HEK293 (cell line): ENCODE measurements at regions not wholly inside any gene's neighbourhood (a gene's known extent, or its start where the extent isn't known, plus 50 kb on each side); places are given as distances from the start of the nearest gene placed in this dataset.

Experiments
- CTCF ChIA-PET: fragments of 350-600 bp; formaldehyde crosslinking; extraction: SDS; loops from one replicate; lab custom pipeline; 2021; ENCODE audit warnings: antibody characterized with exemption; lab: Yijun Ruan, JAX
- POLR2A ChIA-PET: fragments of 300-600 bp; formaldehyde crosslinking; extraction: SDS; loops from one replicate; lab custom pipeline; 2020; ENCODE audit warnings: antibody characterized with exemption, inconsistent platforms; lab: Yijun Ruan, JAX
- H3K27ac ChIP-seq: fragments of 200-500 bp; sonication (Bioruptor generic); 2 replicates; pipeline ENCODE4 v1.5.1; 2014; ENCODE audit warnings: low read depth, low read length, control low read depth, inconsistent platforms; ENCODE audit errors: extremely low read depth
- H3K36me3 ChIP-seq, 2 experiments: fragments of 200-500 bp in 1 of 2; sonication (Bioruptor generic) in 1 of 2; 1 replicate in 1 of 2; 2 replicates in 1 of 2; pipeline ENCODE4 v1.5.1; 2014 to 2017; ENCODE audit warnings: inconsistent platforms in 2 of 2, low read length in 2 of 2; ENCODE audit not compliant: control insufficient read depth in 2 of 2, insufficient read depth in 1 of 2
- H3K4me1 ChIP-seq: fragments of 200-500 bp; sonication (Bioruptor generic); 2 replicates; pipeline ENCODE4 v1.5.1; 2014; ENCODE audit warnings: mild to moderate bottlenecking, low read length, inconsistent platforms; ENCODE audit not compliant: control insufficient read depth, insufficient read depth
- H3K4me3 ChIP-seq: 2 replicates; pipeline ENCODE4 v1.5.1; 2011; ENCODE audit warnings: low read depth, mild to moderate bottlenecking, control low read depth, low read length, moderate library complexity
- H3K9me3 ChIP-seq: fragments of 200-500 bp; sonication (Bioruptor generic); 2 replicates; pipeline ENCODE4 v1.5.1; 2014; ENCODE audit warnings: low read depth, low read length, inconsistent platforms; ENCODE audit not compliant: control insufficient read depth, insufficient read depth
- CTCF ChIP-seq: fragments of 450-650 bp; formaldehyde crosslinking; IDR thresholded peaks from 2 replicates; pipeline ENCODE4 v1.5.1; 2016; ENCODE audit warnings: missing biosample characterization, missing genetic modification characterization
- GLIS2 ChIP-seq: fragments of 450-650 bp; formaldehyde crosslinking; IDR thresholded peaks from 2 replicates; pipeline ENCODE4 v1.5.1; 2016; ENCODE audit warnings: missing biosample characterization, missing genetic modification characterization
- IKZF3 ChIP-seq: fragments of 450-650 bp; IDR thresholded peaks from 2 replicates; pipeline ENCODE4 v1.5.0; 2018; ENCODE audit warnings: missing biosample characterization, mild to moderate bottlenecking, missing genetic modification characterization, moderate library complexity
- KLF9 ChIP-seq: fragments of 450-650 bp; formaldehyde crosslinking; IDR thresholded peaks from 2 replicates; pipeline ENCODE4 v1.5.1; 2016; ENCODE audit warnings: missing biosample characterization, missing genetic modification characterization, low read depth
- SP2 ChIP-seq: fragments of 450-650 bp; formaldehyde crosslinking; IDR thresholded peaks from 2 replicates; pipeline ENCODE4 v1.5.1; 2016; ENCODE audit warnings: missing biosample characterization, missing genetic modification characterization
- SP7 ChIP-seq: fragments of 450-650 bp; formaldehyde crosslinking; IDR thresholded peaks from 2 replicates; pipeline ENCODE4 v1.5.1; 2016; ENCODE audit warnings: missing biosample characterization, missing genetic modification characterization
- TCF7L2 ChIP-seq: IDR thresholded peaks from 2 replicates; pipeline ENCODE4 v1.6.1; 2011; ENCODE audit warnings: low read depth, mild to moderate bottlenecking, inconsistent platforms, low read length, moderate library complexity, borderline replicate concordance
- ZBTB11 ChIP-seq: fragments of 450-650 bp; formaldehyde crosslinking; conservative IDR thresholded peaks from 2 replicates; pipeline ENCODE4 v1.5.1; 2016; ENCODE audit warnings: low read depth, missing biosample characterization, missing genetic modification characterization
- ZBTB17 ChIP-seq: fragments of 450-650 bp; formaldehyde crosslinking; IDR thresholded peaks from 2 replicates; pipeline ENCODE4 v1.5.1; 2016; ENCODE audit warnings: missing biosample characterization, missing genetic modification characterization
- ZBTB26 ChIP-seq: fragments of 450-650 bp; formaldehyde crosslinking; optimal IDR thresholded peaks from 2 replicates; pipeline ENCODE3; 2016; ENCODE audit warnings: missing biosample characterization, mild to moderate bottlenecking, missing genetic modification characterization
- ZBTB7A ChIP-seq: fragments of 450-650 bp; formaldehyde crosslinking; IDR thresholded peaks from 2 replicates; pipeline ENCODE4 v1.5.1; 2016; ENCODE audit warnings: low read depth, missing biosample characterization, missing genetic modification characterization
- ZBTB8A ChIP-seq: fragments of 450-650 bp; formaldehyde crosslinking; IDR thresholded peaks from 2 replicates; pipeline ENCODE4 v1.5.1; 2016; ENCODE audit warnings: missing biosample characterization, missing genetic modification characterization
- ZFHX2 ChIP-seq: fragments of 450-650 bp; formaldehyde crosslinking; conservative IDR thresholded peaks from 2 replicates; pipeline ENCODE4 v1.5.1; 2016; ENCODE audit warnings: missing biosample characterization, missing genetic modification characterization
- ZFP3 ChIP-seq: fragments of 450-650 bp; formaldehyde crosslinking; IDR thresholded peaks from 2 replicates; pipeline ENCODE4 v1.5.1; 2016; ENCODE audit warnings: low read depth, missing biosample characterization, missing genetic modification characterization
- ZNF114 ChIP-seq: fragments of 450-650 bp; formaldehyde crosslinking; IDR thresholded peaks from 2 replicates; pipeline ENCODE4 v1.5.0; 2017; ENCODE audit warnings: missing biosample characterization, missing genetic modification characterization
- ZNF146 ChIP-seq: fragments of 450-650 bp; formaldehyde crosslinking; IDR thresholded peaks from 2 replicates; pipeline ENCODE4 v1.5.1; 2016; ENCODE audit warnings: missing biosample characterization, missing genetic modification characterization
- ZNF184 ChIP-seq: fragments of 450-650 bp; IDR thresholded peaks from 2 replicates; pipeline ENCODE4 v1.5.1; 2018; ENCODE audit warnings: missing biosample characterization, mild to moderate bottlenecking, missing genetic modification characterization
- ZNF335 ChIP-seq: fragments of 450-650 bp; formaldehyde crosslinking; conservative IDR thresholded peaks from 2 replicates; pipeline ENCODE4 v1.5.1; 2016; ENCODE audit warnings: missing biosample characterization, missing genetic modification characterization
- ZNF366 ChIP-seq: fragments of 450-650 bp; formaldehyde crosslinking; conservative IDR thresholded peaks from 2 replicates; pipeline ENCODE4 v1.5.1; 2016; ENCODE audit warnings: missing biosample characterization, missing genetic modification characterization
- ZNF394 ChIP-seq: fragments of 450-650 bp; formaldehyde crosslinking; IDR thresholded peaks from 2 replicates; pipeline ENCODE4 v1.5.1; 2016; ENCODE audit warnings: missing biosample characterization, missing genetic modification characterization, mild to moderate bottlenecking, moderate library complexity, borderline replicate concordance
- ZNF571 ChIP-seq: fragments of 450-650 bp; formaldehyde crosslinking; IDR thresholded peaks from 2 replicates; pipeline ENCODE4 v1.5.0; 2017; ENCODE audit warnings: missing biosample characterization, missing genetic modification characterization
- ZNF610 ChIP-seq: fragments of 450-650 bp; formaldehyde crosslinking; IDR thresholded peaks from 2 replicates; pipeline ENCODE4 v1.5.1; 2016; ENCODE audit warnings: missing biosample characterization, missing genetic modification characterization, borderline replicate concordance
- ZNF624 ChIP-seq: fragments of 450-650 bp; formaldehyde crosslinking; IDR thresholded peaks from 2 replicates; pipeline ENCODE4 v1.5.1; 2017; ENCODE audit warnings: missing biosample characterization, missing genetic modification characterization
- ZNF629 ChIP-seq: fragments of 450-650 bp; formaldehyde crosslinking; IDR thresholded peaks from 2 replicates; pipeline ENCODE4 v1.5.1; 2017; ENCODE audit warnings: missing biosample characterization, missing genetic modification characterization
- ZNF768 ChIP-seq: fragments of 450-650 bp; formaldehyde crosslinking; IDR thresholded peaks from 2 replicates; pipeline ENCODE4 v1.5.1; 2018; ENCODE audit warnings: missing biosample characterization, mild to moderate bottlenecking, missing genetic modification characterization

DNA sequence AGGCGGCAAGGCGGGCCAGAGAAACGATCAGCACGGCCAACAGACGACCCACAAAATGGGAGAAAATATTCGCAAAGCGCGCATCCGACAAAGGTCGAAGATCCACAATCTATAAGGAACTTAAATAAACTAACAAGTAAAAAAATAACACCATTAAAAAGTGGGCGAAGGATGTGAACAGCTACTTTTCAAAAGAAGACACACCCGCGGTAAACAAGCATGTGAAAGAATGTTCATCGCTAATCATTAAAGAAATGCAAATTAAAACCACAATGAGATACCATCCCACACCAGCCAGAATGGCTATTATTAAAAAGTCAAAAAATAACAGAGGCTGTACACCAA is 117.8 kb upstream of the SIRPA start:
- TF ChIP-seq ZNF335 (tag by site-specific recombination) (peak; percentile 91), TCF7L2 (no peak), ZBTB8A (no peak), ZNF366 (tag by site-specific recombination) (no peak), ZNF571 (tag by site-specific recombination) (no peak), GLIS2 (no peak), ZFP3 (no peak), ZNF394 (tag by site-specific recombination) (0 out of 2 replicates have a peak, but pooled peaks have one; percentile 36), ZBTB11 (0 out of 2 replicates have a peak, but pooled peaks have one; percentile 3), ZBTB17 (0 out of 2 replicates have a peak, but pooled peaks have one; percentile 4)
- TF ChIP-seq, all 188 proteins: peak for 4
- Histone ChIP-seq H3K27ac (no peak overlapping the region), H3K36me3 (no peaks in the 10 kb centered on the region), H3K9me3 (no peaks in the 10 kb centered on the region), H3K4me1 (peaks cover 4% of the 10 kb centered on the region), H3K4me3 (no peak overlapping the region)
- ChIA-PET POLR2A (interaction anchor here (0.6 to 1.4 kb wide), 8 partner anchors 11 to 304 kb away, joined by 3 to 11 read pairs (median 4); no protein-coding TSS in a partner anchor), CTCF (interaction anchor here (0.6 to 2.9 kb wide), 46 partner anchors 9 to 676 kb away, joined by 3 to 70 read pairs (median 4); partner anchors contain the start of gene NSFL1C)

- POLR2A ChIA-PET = interaction anchor here (0.6 to 1.4 kb wide), 12 partner anchors 11 to 384 kb away, joined by 3 to 11 read pairs (median 4); partner anchors contain the start of gene FKBP1A
- H3K9me3 ChIP-seq = no peaks in the 10 kb centered on the region
- no peaks in the 10 kb centered on the region for H3K36me3 ChIP-seq
- H3K27ac ChIP-seq = peak overlapping the region; percentile 57; the same call in 1 of the 2 replicates
- peaks cover 4% of the 10 kb centered on the region for H3K4me1 ChIP-seq
- H3K4me3 ChIP-seq = peak overlapping the region; percentile 63
- CTCF ChIA-PET = interaction anchor here (0.6 to 2.9 kb wide), 53 partner anchors 8 to 677 kb away, joined by 3 to 70 read pairs (median 4); partner anchors contain the start of gene NSFL1C
- TF ChIP-seq ZFHX2 (tag by site-specific recombination) (no peak), ZNF768 (no peak), ZNF629 (tag by site-specific recombination) (0 out of 2 replicates have a peak, but pooled peaks have one; percentile 16), ZNF610 (tag by site-specific recombination) (no peak; the same call in 1 of the 2 replicates), ZBTB26 (tag by site-specific recombination) (peak; percentile 25), KLF9 (tag by site-specific recombination) (no peak), ZBTB7A (tag by site-specific recombination) (no peak), ZNF184 (tag by site-specific recombination) (no peak), ZNF114 (tag by site-specific recombination) (no peak), SP7 (tag by site-specific recombination) (peak; percentile 21; the same call in 1 of the 2 replicates), ZNF146 (no peak), SP2 (tag by site-specific recombination) (peak; percentile 32; the same call in 1 of the 2 replicates), ZBTB11 (peak; percentile 59), IKZF3 (tag by site-specific recombination) (peak; percentile 82), ZNF624 (tag by site-specific recombination) (no peak), CTCF (tag by site-specific recombination) (peak; percentile 70)
Observed at GRCh38 chr20:1776681-1777475, 118.3 kb upstream of the SIRPA start.
